ENCODE measurements at regions not wholly inside any gene's neighbourhood (a gene's known extent, or its start where the extent isn't known, plus 50 kb on each side); places are given as distances from the start of the nearest gene placed in this dataset.

DNA sequence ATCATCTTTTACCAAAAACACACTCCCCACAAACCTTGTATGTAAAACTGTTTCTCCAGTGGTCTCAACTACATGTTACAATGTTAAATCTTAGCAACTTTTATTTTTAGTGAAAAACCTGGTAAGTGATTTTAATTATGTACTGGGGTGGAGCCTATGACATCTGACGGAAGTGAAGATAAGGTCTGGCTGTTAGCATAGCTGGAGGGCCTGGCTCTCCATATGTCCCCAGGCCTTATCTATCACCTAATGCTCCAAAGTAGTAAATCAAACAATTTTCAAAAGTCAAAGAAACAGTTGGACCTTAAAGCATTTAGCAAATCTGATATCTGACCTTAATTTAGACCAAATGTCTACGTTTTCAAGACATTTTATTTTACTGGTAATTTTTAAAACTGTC lies 173.6 kb upstream of the SMAD3 start:
- TF ChIP-seq, protein P1, sequence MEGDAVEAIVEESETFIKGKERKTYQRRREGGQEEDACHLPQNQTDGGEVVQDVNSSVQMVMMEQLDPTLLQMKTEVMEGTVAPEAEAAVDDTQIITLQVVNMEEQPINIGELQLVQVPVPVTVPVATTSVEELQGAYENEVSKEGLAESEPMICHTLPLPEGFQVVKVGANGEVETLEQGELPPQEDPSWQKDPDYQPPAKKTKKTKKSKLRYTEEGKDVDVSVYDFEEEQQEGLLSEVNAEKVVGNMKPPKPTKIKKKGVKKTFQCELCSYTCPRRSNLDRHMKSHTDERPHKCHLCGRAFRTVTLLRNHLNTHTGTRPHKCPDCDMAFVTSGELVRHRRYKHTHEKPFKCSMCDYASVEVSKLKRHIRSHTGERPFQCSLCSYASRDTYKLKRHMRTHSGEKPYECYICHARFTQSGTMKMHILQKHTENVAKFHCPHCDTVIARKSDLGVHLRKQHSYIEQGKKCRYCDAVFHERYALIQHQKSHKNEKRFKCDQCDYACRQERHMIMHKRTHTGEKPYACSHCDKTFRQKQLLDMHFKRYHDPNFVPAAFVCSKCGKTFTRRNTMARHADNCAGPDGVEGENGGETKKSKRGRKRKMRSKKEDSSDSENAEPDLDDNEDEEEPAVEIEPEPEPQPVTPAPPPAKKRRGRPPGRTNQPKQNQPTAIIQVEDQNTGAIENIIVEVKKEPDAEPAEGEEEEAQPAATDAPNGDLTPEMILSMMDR (conservative IDR thresholded peaks at IDR 0.05 in 1 of 2, IDR thresholded peaks at IDR 0.05 in 1 of 2; ENCODE audit: extremely low read depth in 1 of 2, insufficient read depth in 1 of 2, low read depth in 1 of 2, low read length in 2 of 2) = no peak
- TF ChIP-seq EZH2 (IDR thresholded peaks at IDR 0.05; ENCODE audit: borderline replicate concordance, low read length) = no peak

Data from mammary epithelial cell (primary cell).